OCI-LY7 (cell line): ENCODE measurements at regions not wholly inside any gene's neighbourhood (a gene's known extent, or its start where the extent isn't known, plus 50 kb on each side); places are given as distances from the start of the nearest gene placed in this dataset.

ENCODE experiments used
- BruUV-seq: library from RNA; stranded (reverse); fragments of 400-500 nt; replicated peaks from 2 replicates; lab custom pipeline; 2021; lab: Mats Ljungman, UMichigan
- CTCF ChIA-PET: fragments of 300-600 bp; sonication (Branson Sonifier 250); formaldehyde crosslinking; loops from one replicate; lab custom pipeline; 2022; ENCODE audit warnings: antibody characterized with exemption; ENCODE audit not compliant: unreplicated experiment; lab: Charles Lee
- POLR2A ChIA-PET: fragments of 300-600 bp; sonication (Branson Sonifier 250); formaldehyde crosslinking; loops from one replicate; lab custom pipeline; 2022; ENCODE audit warnings: antibody characterized with exemption; lab: Charles Lee
- DNase-seq: peaks from one replicate; pipeline ENCODE4 v3.0.0-alpha.2; 2015; ENCODE audit warnings: low spot score
- H2AFZ ChIP-seq: fragments of 200-600 bp; sonication (generic), shearing (Covaris generic); 2 replicates; pipeline ENCODE4 v1.6.1; 2014; ENCODE audit warnings: mild to moderate bottlenecking, antibody characterized with exemption, low read length, moderate library complexity
- H3K27ac ChIP-seq: fragments of 200-600 bp; sonication (generic); 2 replicates; pipeline ENCODE4 v1.5.1; 2014; ENCODE audit warnings: mixed run types, low read depth, mild to moderate bottlenecking, moderate library complexity, low read length, inconsistent platforms; ENCODE audit not compliant: poor library complexity, severe bottlenecking
- H3K36me3 ChIP-seq: fragments of 200-600 bp; sonication (generic); 2 replicates; pipeline ENCODE4 v1.6.1; 2014; ENCODE audit warnings: mild to moderate bottlenecking, antibody characterized with exemption, low read length, moderate library complexity, mixed read lengths; ENCODE audit not compliant: insufficient read depth
- H3K4me1 ChIP-seq: fragments of 200-600 bp; sonication (generic); 2 replicates; pipeline ENCODE4 v1.5.1; 2014; ENCODE audit warnings: mild to moderate bottlenecking, low read length; ENCODE audit not compliant: insufficient read depth, poor library complexity, severe bottlenecking
- H3K4me2 ChIP-seq: fragments of 200-600 bp; sonication (generic); 2 replicates; pipeline ENCODE4 v1.6.1; 2014; ENCODE audit warnings: mild to moderate bottlenecking, low read length
- H3K4me3 ChIP-seq: fragments of 200-600 bp; sonication (generic); 2 replicates; pipeline ENCODE4 v1.5.1; 2014; ENCODE audit warnings: mild to moderate bottlenecking, low read depth, low read length; ENCODE audit not compliant: poor library complexity, severe bottlenecking
- H3K79me2 ChIP-seq: fragments of 200-600 bp; sonication (generic); 2 replicates; pipeline ENCODE4 v1.6.1; 2016; ENCODE audit warnings: low read depth, mild to moderate bottlenecking, low read length, moderate library complexity, mixed read lengths; ENCODE audit not compliant: insufficient read depth
- H3K9me2 ChIP-seq: fragments of 200-600 bp; sonication (generic); 2 replicates; pipeline ENCODE4 v1.6.1; 2016; ENCODE audit warnings: mild to moderate bottlenecking, low read length, mixed read lengths; ENCODE audit not compliant: insufficient read depth
- H3K9me3 ChIP-seq: fragments of 200-600 bp; sonication (generic); 2 replicates; pipeline ENCODE4 v1.6.1; 2014; ENCODE audit warnings: mild to moderate bottlenecking, mixed run types, low read length, mixed read lengths
- H4K20me1 ChIP-seq: fragments of 200-600 bp; sonication (generic); 2 replicates; pipeline ENCODE4 v1.6.1; 2014; ENCODE audit warnings: mild to moderate bottlenecking, antibody characterized with exemption, low read length, moderate library complexity, mixed read lengths; ENCODE audit not compliant: insufficient read depth
- CTCF ChIP-seq: fragments of 200-600 bp; sonication (generic); conservative IDR thresholded peaks from 2 replicates; pipeline ENCODE4 v1.5.1; 2014; ENCODE audit warnings: mild to moderate bottlenecking, antibody characterized with exemption, low read length, moderate library complexity, mixed read lengths
- EZH2phosphoT487 ChIP-seq: fragments of 200-600 bp; sonication (generic); IDR thresholded peaks from 2 replicates; pipeline ENCODE4 v1.6.1; 2018; ENCODE audit warnings: low read depth, borderline replicate concordance, mild to moderate bottlenecking, mixed run types, antibody characterized with exemption, low read length, moderate library complexity, mixed read lengths
- intact Hi-C: fragments of 100-400 bp; cut with micrococcal nuclease; formaldehyde crosslinking; loops from one replicate; pipeline ENCODE4 v1.10.0; 2022; ENCODE audit not compliant: unreplicated experiment

DNA sequence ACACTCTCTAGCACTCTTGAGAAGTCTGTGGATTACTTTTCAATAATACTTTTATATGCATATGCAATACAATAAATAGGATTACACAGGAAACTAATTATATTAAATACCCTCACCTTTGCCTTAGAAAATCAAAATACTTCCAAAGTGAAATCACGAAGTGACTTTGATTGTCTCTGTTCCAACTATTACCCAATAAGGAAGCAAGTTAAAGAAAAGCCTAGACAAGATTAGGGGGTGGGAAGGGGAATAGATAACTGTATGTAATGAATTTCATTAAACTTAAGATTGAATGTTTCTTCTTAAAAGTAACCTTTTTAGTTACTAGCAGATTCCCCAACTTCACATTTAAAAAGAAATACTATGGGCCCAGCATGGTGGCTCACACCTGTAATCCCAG lies 66.6 kb upstream of the SOX4 start:
- Histone ChIP-seq H3K4me2 (no peak overlapping the region), H3K4me1 (no peaks in the 10 kb centered on the region), H3K27ac (no peak overlapping the region), H3K4me3 (no peak overlapping the region), H3K36me3 (no peaks in the 10 kb centered on the region), H2AFZ (no peak overlapping the region), H3K79me2 (no peaks in the 10 kb centered on the region), H3K9me2 (no peaks in the 10 kb centered on the region), H4K20me1 (no peaks in the 10 kb centered on the region), H3K9me3 (no peaks in the 10 kb centered on the region)
- TF ChIP-seq CTCF: no peak
- no peak for TF ChIP-seq EZH2phosphoT487
- ChIA-PET POLR2A (no interaction called here), CTCF (no interaction called here)
- no TSS peak for BruUV-seq
- DNase-seq: no peak
- intact Hi-C loops: no loop called here

GRCh38 chr6:21527731-21528130 lies 65.8 kb upstream of the SOX4 start:
- ChIA-PET POLR2A (interaction anchor here (0.7 kb wide), 1 partner anchor 271 kb away, joined by 5 read pairs; no protein-coding TSS in a partner anchor), CTCF (no interaction called here)
- H3K9me2 ChIP-seq: no peaks in the 10 kb centered on the region
- H3K79me2 ChIP-seq: no peaks in the 10 kb centered on the region
- no peaks in the 10 kb centered on the region for H3K36me3 ChIP-seq
- intact Hi-C loops: no loop called here
- H4K20me1 ChIP-seq: no peaks in the 10 kb centered on the region
- peak; percentile 5 for DNase-seq
- BruUV-seq: no TSS peak
- no peak overlapping the region for H2AFZ ChIP-seq
- TF ChIP-seq EZH2phosphoT487 (no peak), CTCF (0 out of 2 replicates have a peak, but pooled peaks have one; percentile 22)
- no peak overlapping the region for H3K27ac ChIP-seq
- H3K4me3 ChIP-seq: no peak overlapping the region
- H3K9me3 ChIP-seq: no peaks in the 10 kb centered on the region
- H3K4me1 ChIP-seq: no peaks in the 10 kb centered on the region
- no peak overlapping the region for H3K4me2 ChIP-seq

GRCh38 chr6:21529431-21529830 lies 64.1 kb upstream of the SOX4 start:
- Histone ChIP-seq H4K20me1 (no peaks in the 10 kb centered on the region), H3K79me2 (no peaks in the 10 kb centered on the region), H3K27ac (no peak overlapping the region), H3K9me2 (no peaks in the 10 kb centered on the region), H2AFZ (no peak overlapping the region), H3K4me3 (no peak overlapping the region), H3K36me3 (no peaks in the 10 kb centered on the region), H3K4me2 (no peak overlapping the region), H3K4me1 (no peaks in the 10 kb centered on the region), H3K9me3 (no peaks in the 10 kb centered on the region)
- no peak for DNase-seq
- ChIA-PET CTCF (no interaction called here), POLR2A (interaction anchor here (0.5 to 1.2 kb wide), 2 partner anchors 9 to 60 kb away, joined by 3 read pairs; no protein-coding TSS in a partner anchor)
- TF ChIP-seq EZH2phosphoT487: no peak
- no peak for TF ChIP-seq CTCF
- no TSS peak for BruUV-seq
- intact Hi-C loops: no loop called here
